ENCODE measurements at regions not wholly inside any gene's neighbourhood (a gene's known extent, or its start where the extent isn't known, plus 50 kb on each side); places are given as distances from the start of the nearest gene placed in this dataset.

- H3K27me3 ChIP-seq (ENCODE audit: control insufficient read depth in 3 of 3, insufficient read depth in 3 of 3, low read depth in 1 of 3, low read length in 3 of 3), result peaks cover 0 to 19% (median 0%) of the 10 kb centered on the region in 3 experiments
- H3K9me3 ChIP-seq (replicated peaks in 1 of 2; ENCODE audit: control insufficient read depth in 2 of 2, insufficient read depth in 1 of 2, low read depth in 1 of 2, low read length in 2 of 2), result no peaks in the 10 kb centered on the region
- H3K4ac ChIP-seq (ENCODE audit: low read length), result no peak overlapping the region
- H3K9ac ChIP-seq (ENCODE audit: low read depth, low read length, poor library complexity), result no peak overlapping the region
- no CpG with 5 or more reads among the region's 3 CpGs for WGBS, 2 donors (ENCODE audit: extremely low coverage in 2 of 2, insufficient read length in 2 of 2, insufficient replicate concordance in 1 of 2)
- H3K23ac ChIP-seq (ENCODE audit: low read depth, low read length, poor library complexity), result no peak overlapping the region
- H3K27ac ChIP-seq (replicated peaks; ENCODE audit: low read length), result no peak overlapping the region
- no peaks in the 10 kb centered on the region for H3K79me1 ChIP-seq (ENCODE audit: low read depth, low read length)
- H3K4me1 ChIP-seq (ENCODE audit: control insufficient read depth in 2 of 2, insufficient read depth in 1 of 2, low read depth in 1 of 2, low read length in 2 of 2), result peaks cover 3 to 13% of the 10 kb centered on the region in 2 donors
- peak overlapping the region; percentile 30 for H2BK15ac ChIP-seq (ENCODE audit: low read length)
- H3K4me3 ChIP-seq (ENCODE audit: low read length in 2 of 2), result no peak overlapping the region
- H2BK5ac ChIP-seq (ENCODE audit: low read length), result no peak overlapping the region
- H3K14ac ChIP-seq (ENCODE audit: low read length), result no peak overlapping the region
- H2AK5ac ChIP-seq (ENCODE audit: low read depth, low read length), result no peak overlapping the region
- no peak overlapping the region for H3K18ac ChIP-seq (ENCODE audit: low read length)
- H3K36me3 ChIP-seq (replicated peaks in 1 of 2; ENCODE audit: control insufficient read depth in 2 of 2, insufficient read depth in 2 of 2, low read length in 2 of 2), result no peaks in the 10 kb centered on the region
- H2AFZ ChIP-seq (ENCODE audit: low read length), result no peak overlapping the region
- H4K91ac ChIP-seq (ENCODE audit: low read depth, low read length, poor library complexity), result no peak overlapping the region
- no peak overlapping the region for H4K8ac ChIP-seq (ENCODE audit: low read depth, low read length)
- no peak overlapping the region for H3K4me2 ChIP-seq (ENCODE audit: insufficient read depth, low read length, poor library complexity, severe bottlenecking)
- no peak overlapping the region for H2BK12ac ChIP-seq (ENCODE audit: low read length)
- no peak overlapping the region for H2BK120ac ChIP-seq (ENCODE audit: low read depth, low read length)
- no peak for DNase-seq (ENCODE audit: low spot score)
These were observed 72.7 kb downstream of the EFNB1 start for GRCh38 chrX:68901519-68901918.

DNA sequence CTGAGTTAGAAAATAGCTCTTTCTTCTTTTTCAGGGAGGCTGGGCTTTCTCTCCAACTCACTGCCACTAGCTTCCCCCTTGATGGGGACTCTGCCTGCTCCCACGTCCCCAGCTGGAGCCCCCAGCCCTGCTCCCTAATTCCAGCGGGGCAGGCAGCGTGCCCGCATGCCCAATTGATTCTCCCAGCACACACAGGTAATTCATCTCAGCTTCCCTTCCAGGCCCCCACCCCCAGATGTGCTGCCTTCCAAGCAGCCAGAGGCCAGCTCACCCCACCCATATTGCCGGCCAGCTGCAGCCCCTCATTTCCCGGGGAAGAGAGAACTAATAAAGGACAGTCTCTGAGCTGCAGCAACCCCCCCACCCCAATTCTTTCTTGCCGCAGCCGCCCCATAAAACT is 69.8 kb downstream of the EFNB1 start:
- H3K27ac ChIP-seq (replicated peaks; ENCODE audit: low read length), result no peak overlapping the region
- WGBS, 2 donors (ENCODE audit: extremely low coverage in 2 of 2, insufficient read length in 2 of 2, insufficient replicate concordance in 1 of 2), result no CpG with 5 or more reads among the region's 8 CpGs
- H2AFZ ChIP-seq (ENCODE audit: low read length), result no peak overlapping the region
- H2AK5ac ChIP-seq (ENCODE audit: low read depth, low read length), result peak overlapping the region; percentile 56
- H3K79me1 ChIP-seq (ENCODE audit: low read depth, low read length), result no peaks in the 10 kb centered on the region
- H4K8ac ChIP-seq (ENCODE audit: low read depth, low read length), result no peak overlapping the region
- peaks cover 0 to 19% (median 0%) of the 10 kb centered on the region in 3 experiments for H3K27me3 ChIP-seq (ENCODE audit: control insufficient read depth in 3 of 3, insufficient read depth in 3 of 3, low read depth in 1 of 3, low read length in 3 of 3)
- peaks cover 19 to 28% of the 10 kb centered on the region in 2 donors for H3K4me1 ChIP-seq (ENCODE audit: control insufficient read depth in 2 of 2, insufficient read depth in 1 of 2, low read depth in 1 of 2, low read length in 2 of 2)
- no peak overlapping the region for H2BK15ac ChIP-seq (ENCODE audit: low read length)
- no peak overlapping the region for H3K14ac ChIP-seq (ENCODE audit: low read length)
- H3K9ac ChIP-seq (ENCODE audit: low read depth, low read length, poor library complexity), result no peak overlapping the region
- no peak for DNase-seq (ENCODE audit: low spot score)
- no peak overlapping the region for H2BK5ac ChIP-seq (ENCODE audit: low read length)
- no peaks in the 10 kb centered on the region for H3K9me3 ChIP-seq (replicated peaks in 1 of 2; ENCODE audit: control insufficient read depth in 2 of 2, insufficient read depth in 1 of 2, low read depth in 1 of 2, low read length in 2 of 2)
- no peak overlapping the region for H3K4me3 ChIP-seq (ENCODE audit: low read length in 2 of 2)
- no peak overlapping the region for H3K23ac ChIP-seq (ENCODE audit: low read depth, low read length, poor library complexity)
- peak overlapping the region; percentile 73 for H2BK12ac ChIP-seq (ENCODE audit: low read length)
- H3K36me3 ChIP-seq (replicated peaks in 1 of 2; ENCODE audit: control insufficient read depth in 2 of 2, insufficient read depth in 2 of 2, low read length in 2 of 2), result no peaks in the 10 kb centered on the region
- H2BK120ac ChIP-seq (ENCODE audit: low read depth, low read length), result no peak overlapping the region
- no peak overlapping the region for H4K91ac ChIP-seq (ENCODE audit: low read depth, low read length, poor library complexity)
- no peak overlapping the region for H3K4ac ChIP-seq (ENCODE audit: low read length)
- no peak overlapping the region for H3K4me2 ChIP-seq (ENCODE audit: insufficient read depth, low read length, poor library complexity, severe bottlenecking)
- no peak overlapping the region for H3K18ac ChIP-seq (ENCODE audit: low read length)

- Histone ChIP-seq H3K14ac (ENCODE audit: low read length) (no peak overlapping the region), H3K79me1 (ENCODE audit: low read depth, low read length) (no peaks in the 10 kb centered on the region), H2BK15ac (ENCODE audit: low read length) (no peak overlapping the region), H3K4ac (ENCODE audit: low read length) (no peak overlapping the region), H3K9ac (ENCODE audit: low read depth, low read length, poor library complexity) (no peak overlapping the region), H3K23ac (ENCODE audit: low read depth, low read length, poor library complexity) (no peak overlapping the region), H3K4me1 (ENCODE audit: control insufficient read depth in 2 of 2, insufficient read depth in 1 of 2, low read depth in 1 of 2, low read length in 2 of 2) (peaks cover 29 to 30% of the 10 kb centered on the region in 2 donors), H3K27ac (replicated peaks; ENCODE audit: low read length) (no peak overlapping the region), H2BK5ac (ENCODE audit: low read length) (no peak overlapping the region), H3K18ac (ENCODE audit: low read length) (no peak overlapping the region), H3K9me3 (replicated peaks in 1 of 2; ENCODE audit: control insufficient read depth in 2 of 2, insufficient read depth in 1 of 2, low read depth in 1 of 2, low read length in 2 of 2) (no peaks in the 10 kb centered on the region), H4K8ac (ENCODE audit: low read depth, low read length) (no peak overlapping the region), H2AFZ (ENCODE audit: low read length) (no peak overlapping the region), H2BK120ac (ENCODE audit: low read depth, low read length) (no peak overlapping the region), H3K4me2 (ENCODE audit: insufficient read depth, low read length, poor library complexity, severe bottlenecking) (no peak overlapping the region), H4K91ac (ENCODE audit: low read depth, low read length, poor library complexity) (no peak overlapping the region), H3K36me3 (replicated peaks in 1 of 2; ENCODE audit: control insufficient read depth in 2 of 2, insufficient read depth in 2 of 2, low read length in 2 of 2) (no peaks in the 10 kb centered on the region), H2BK12ac (ENCODE audit: low read length) (no peak overlapping the region), H2AK5ac (ENCODE audit: low read depth, low read length) (no peak overlapping the region), H3K4me3 (ENCODE audit: low read length in 2 of 2) (no peak overlapping the region), H3K27me3 (ENCODE audit: control insufficient read depth in 3 of 3, insufficient read depth in 3 of 3, low read depth in 1 of 3, low read length in 3 of 3) (peaks cover 0 to 19% (median 0%) of the 10 kb centered on the region in 3 experiments)
- no CpG with 5 or more reads among the region's 8 CpGs for WGBS, 2 donors (ENCODE audit: extremely low coverage in 2 of 2, insufficient read length in 2 of 2, insufficient replicate concordance in 1 of 2)
- no peak for DNase-seq (ENCODE audit: low spot score)
These were observed 68.5 kb downstream of the EFNB1 start for GRCh38 chrX:68897118-68897945.

DNA sequence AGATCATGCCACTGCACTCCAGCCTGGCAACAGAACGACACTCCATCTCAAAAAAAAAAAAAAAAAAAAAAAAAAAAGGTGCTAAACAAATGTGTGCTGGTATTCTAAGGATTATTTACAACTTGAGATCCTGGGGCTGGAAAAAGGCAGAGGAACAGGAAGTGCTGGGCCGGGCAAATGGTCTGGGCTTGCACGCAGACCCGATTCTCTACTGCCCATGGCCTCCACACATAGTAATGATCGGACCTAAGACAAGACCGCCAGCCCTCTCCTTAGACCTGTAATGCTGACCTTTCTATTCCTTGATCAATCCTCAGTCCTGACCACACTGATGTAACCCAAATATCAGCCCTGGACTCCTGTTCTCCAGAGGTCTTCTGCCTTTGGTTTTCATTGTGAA is 67.8 kb downstream of the EFNB1 start:
- H2AFZ ChIP-seq (ENCODE audit: low read length), result no peak overlapping the region
- no peak overlapping the region for H3K4me2 ChIP-seq (ENCODE audit: insufficient read depth, low read length, poor library complexity, severe bottlenecking)
- H3K4me1 ChIP-seq (ENCODE audit: control insufficient read depth in 2 of 2, insufficient read depth in 1 of 2, low read depth in 1 of 2, low read length in 2 of 2), result peaks cover 28 to 30% of the 10 kb centered on the region in 2 donors
- no peak overlapping the region for H2BK12ac ChIP-seq (ENCODE audit: low read length)
- no peak overlapping the region for H2AK5ac ChIP-seq (ENCODE audit: low read depth, low read length)
- no peak overlapping the region for H2BK120ac ChIP-seq (ENCODE audit: low read depth, low read length)
- no peak overlapping the region for H3K14ac ChIP-seq (ENCODE audit: low read length)
- H3K23ac ChIP-seq (ENCODE audit: low read depth, low read length, poor library complexity), result no peak overlapping the region
- no peak overlapping the region for H3K18ac ChIP-seq (ENCODE audit: low read length)
- DNase-seq (ENCODE audit: low spot score), result no peak
- no peak overlapping the region for H3K4ac ChIP-seq (ENCODE audit: low read length)
- no peaks in the 10 kb centered on the region for H3K36me3 ChIP-seq (replicated peaks in 1 of 2; ENCODE audit: control insufficient read depth in 2 of 2, insufficient read depth in 2 of 2, low read length in 2 of 2)
- WGBS, 2 donors (ENCODE audit: extremely low coverage in 2 of 2, insufficient read length in 2 of 2, insufficient replicate concordance in 1 of 2), result no CpG with 5 or more reads among the region's 6 CpGs
- H2BK5ac ChIP-seq (ENCODE audit: low read length), result no peak overlapping the region
- H3K27me3 ChIP-seq (ENCODE audit: control insufficient read depth in 3 of 3, insufficient read depth in 3 of 3, low read depth in 1 of 3, low read length in 3 of 3), result peaks cover 0 to 19% (median 0%) of the 10 kb centered on the region in 3 experiments
- H3K9ac ChIP-seq (ENCODE audit: low read depth, low read length, poor library complexity), result no peak overlapping the region
- no peak overlapping the region for H4K8ac ChIP-seq (ENCODE audit: low read depth, low read length)
- no peak overlapping the region for H4K91ac ChIP-seq (ENCODE audit: low read depth, low read length, poor library complexity)
- H3K9me3 ChIP-seq (replicated peaks in 1 of 2; ENCODE audit: control insufficient read depth in 2 of 2, insufficient read depth in 1 of 2, low read depth in 1 of 2, low read length in 2 of 2), result no peaks in the 10 kb centered on the region
- no peak overlapping the region for H2BK15ac ChIP-seq (ENCODE audit: low read length)
- H3K4me3 ChIP-seq (ENCODE audit: low read length in 2 of 2), result no peak overlapping the region
- H3K79me1 ChIP-seq (ENCODE audit: low read depth, low read length), result no peaks in the 10 kb centered on the region
- no peak overlapping the region for H3K27ac ChIP-seq (replicated peaks; ENCODE audit: low read length)

Measured in neuronal stem cell (in vitro differentiated cells).